ENCODE measurements at regions not wholly inside any gene's neighbourhood (a gene's known extent, or its start where the extent isn't known, plus 50 kb on each side); places are given as distances from the start of the nearest gene placed in this dataset.
"Not testable (repeated sequence)": the region's sequence is repeated elsewhere in the genome, so short reads cannot be mapped to it uniquely, and the experiment has no call there.

DNA sequence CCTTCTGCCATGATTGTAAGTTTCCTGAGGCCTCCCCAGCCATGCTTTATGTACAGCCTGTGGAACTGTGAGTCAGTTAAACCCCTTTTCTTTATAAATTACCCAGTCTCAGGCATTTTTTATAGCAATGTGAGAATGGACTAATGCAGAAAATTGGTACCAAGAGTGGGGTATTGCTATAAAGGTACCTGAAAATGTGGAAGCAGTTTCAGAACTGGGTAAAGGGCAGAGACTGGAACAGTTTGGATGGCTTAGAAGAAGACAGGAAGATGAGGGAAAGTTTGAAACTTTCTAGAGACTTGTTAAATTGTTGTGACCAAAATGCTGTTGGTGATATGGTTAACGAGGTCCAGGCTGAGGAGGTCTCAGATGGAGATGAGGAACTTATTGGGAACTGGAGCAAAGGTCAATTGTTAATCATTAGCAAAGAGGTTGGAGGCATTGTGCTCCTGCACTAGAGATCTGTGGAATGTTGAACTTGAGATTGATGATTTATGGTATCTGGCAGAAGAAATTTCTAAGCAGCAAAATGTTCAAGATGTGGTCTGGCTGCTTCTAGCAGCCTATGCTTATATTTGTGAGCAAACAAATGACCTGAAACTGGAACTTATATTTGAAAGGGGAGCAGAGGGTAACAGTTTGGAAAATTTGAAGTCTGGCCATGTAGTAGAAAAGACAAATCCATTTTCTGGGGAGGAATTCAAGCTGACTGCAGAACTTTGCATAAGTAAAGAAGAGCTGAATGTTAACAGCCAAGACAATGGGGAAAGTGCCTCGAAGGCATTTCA, 79.0 kb upstream of the GMDS start:
- peaks cover 21 to 81% (median 43%) of the 10 kb centered on the region in 3 donors for H3K36me3 Mint-ChIP-seq
- peaks cover 14% of the 10 kb centered on the region for H3K9me3 ChIP-seq (ENCODE audit: low read length)
- H3K27me3 ChIP-seq (ENCODE audit: insufficient read depth, low read length, poor library complexity, severe bottlenecking), result no peaks in the 10 kb centered on the region
- ChIA-PET POLR2A (no interaction called here), CTCF (no interaction called here)
- H3K4me1 Mint-ChIP-seq, result no peaks in the 10 kb centered on the region
- H3K4me3 ChIP-seq (ENCODE audit: low read length), result no peak overlapping the region
- H3K4me1 ChIP-seq (ENCODE audit: insufficient read depth, low read length), result no peaks in the 10 kb centered on the region
- DNase-seq, result no peak
- no peak overlapping the region for H3K27ac Mint-ChIP-seq
- no peak overlapping the region for H3K27ac ChIP-seq (ENCODE audit: low read depth, low read length)
- H3K4me3 Mint-ChIP-seq, result no peak overlapping the region
- H3K9me3 Mint-ChIP-seq, result peaks cover 55 to 90% (median 69%) of the 10 kb centered on the region in 5 donors
- no peaks in the 10 kb centered on the region for H3K27me3 Mint-ChIP-seq
- no peaks in the 10 kb centered on the region for H3K36me3 ChIP-seq (ENCODE audit: insufficient read depth, low read length)

DNA sequence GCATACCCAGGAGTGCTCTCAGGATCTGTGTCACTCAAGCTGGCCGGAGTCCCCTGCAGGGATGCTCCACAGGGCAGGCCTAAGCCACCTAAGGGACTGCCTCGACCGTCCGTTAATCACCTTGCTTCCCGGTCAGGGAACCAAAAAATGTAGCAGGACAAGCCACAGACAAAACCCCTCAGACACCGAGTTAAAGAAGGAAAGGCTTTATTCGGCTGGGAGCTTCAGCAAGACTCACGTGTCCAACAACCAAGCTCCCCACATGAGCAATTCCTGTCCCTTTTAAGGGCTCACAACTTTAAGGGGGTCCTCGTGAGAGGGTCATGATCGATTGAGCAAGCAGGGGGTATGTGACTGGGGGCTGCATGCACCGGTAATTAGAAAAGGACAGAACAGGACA, 72.1 kb upstream of the GMDS start:
- Mint-ChIP-seq H3K36me3 (peaks cover 9 to 73% (median 10%) of the 10 kb centered on the region in 3 donors), H3K9me3 (peaks cover 19 to 68% (median 29%) of the 10 kb centered on the region in 5 donors)
- H3K4me1 ChIP-seq (ENCODE audit: insufficient read depth, low read length); DNase-seq; H3K27me3 Mint-ChIP-seq; H3K9me3 ChIP-seq (ENCODE audit: low read length); H3K27ac ChIP-seq (ENCODE audit: low read depth, low read length); H3K27ac Mint-ChIP-seq; H3K4me1 Mint-ChIP-seq; H3K27me3 ChIP-seq (ENCODE audit: insufficient read depth, low read length, poor library complexity, severe bottlenecking); H3K4me3 ChIP-seq (ENCODE audit: low read length); CTCF ChIA-PET; H3K4me3 Mint-ChIP-seq; H3K36me3 ChIP-seq (ENCODE audit: insufficient read depth, low read length); POLR2A ChIA-PET: not testable (repeated sequence)

DNA sequence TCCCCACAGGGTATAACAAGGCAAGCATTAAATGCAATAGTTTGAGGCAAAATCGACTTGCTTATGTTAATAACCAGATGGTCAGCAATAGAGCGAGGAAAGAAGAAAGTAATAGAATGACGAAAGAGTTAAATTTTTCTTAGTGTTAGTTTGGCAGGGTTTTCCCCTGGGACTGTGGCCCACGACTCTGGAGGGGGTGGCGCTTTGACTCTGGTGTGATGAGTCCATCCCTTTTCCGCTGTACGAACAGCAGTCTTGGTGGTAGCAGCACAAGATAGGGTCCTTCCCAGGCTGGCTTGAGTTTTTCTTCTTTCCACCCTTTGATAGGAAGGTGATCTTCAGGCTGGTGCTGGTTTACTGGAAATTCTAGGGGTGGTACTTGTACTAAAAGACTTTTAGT, 69.2 kb upstream of the GMDS start:
- CTCF ChIA-PET, result no interaction called here
- Histone ChIP-seq H3K9me3 (ENCODE audit: low read length) (no peaks in the 10 kb centered on the region), H3K4me1 (ENCODE audit: insufficient read depth, low read length) (no peaks in the 10 kb centered on the region), H3K27me3 (ENCODE audit: insufficient read depth, low read length, poor library complexity, severe bottlenecking) (no peaks in the 10 kb centered on the region), H3K4me3 (ENCODE audit: low read length) (no peak overlapping the region), H3K36me3 (ENCODE audit: insufficient read depth, low read length) (no peaks in the 10 kb centered on the region), H3K27ac (ENCODE audit: low read depth, low read length) (no peak overlapping the region)
- Mint-ChIP-seq H3K27ac (no peak overlapping the region), H3K27me3 (no peaks in the 10 kb centered on the region), H3K36me3 (peaks cover 6 to 61% (median 8%) of the 10 kb centered on the region in 3 donors), H3K4me3 (no peak overlapping the region), H3K4me1 (no peaks in the 10 kb centered on the region), H3K9me3 (peaks cover 11 to 53% (median 18%) of the 10 kb centered on the region in 5 donors)
- DNase-seq, result no peak
- POLR2A ChIA-PET, result no interaction called here

DNA sequence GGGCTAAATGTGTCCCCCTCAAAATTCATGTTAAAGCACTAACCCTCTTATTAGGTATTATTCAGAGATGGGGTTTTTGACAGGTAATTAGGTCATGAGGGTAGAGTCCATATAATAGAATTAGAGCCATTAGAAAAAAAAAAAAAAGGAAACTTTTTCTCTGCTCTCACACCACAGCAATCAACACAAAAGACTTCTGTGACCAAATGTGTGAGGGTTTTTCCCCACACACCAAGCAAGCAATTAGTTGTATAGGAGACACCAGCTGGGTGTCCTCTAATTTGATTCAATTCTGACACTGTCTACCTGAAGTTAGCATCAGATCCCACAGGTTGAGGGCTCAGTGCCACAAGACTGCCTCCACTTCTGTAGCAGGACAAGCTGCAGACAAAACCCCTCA, 64.6 kb upstream of the GMDS start:
- Mint-ChIP-seq H3K9me3 (peaks cover 1 to 44% (median 11%) of the 10 kb centered on the region in 5 donors), H3K27me3 (peaks cover 0 to 2% of the 10 kb centered on the region in 2 donors), H3K27ac (no peak overlapping the region), H3K36me3 (peaks cover 0 to 43% (median 2%) of the 10 kb centered on the region in 3 donors), H3K4me1 (no peaks in the 10 kb centered on the region), H3K4me3 (no peak overlapping the region)
- Histone ChIP-seq H3K36me3 (ENCODE audit: insufficient read depth, low read length) (no peaks in the 10 kb centered on the region), H3K9me3 (ENCODE audit: low read length) (no peaks in the 10 kb centered on the region), H3K27ac (ENCODE audit: low read depth, low read length) (no peak overlapping the region), H3K27me3 (ENCODE audit: insufficient read depth, low read length, poor library complexity, severe bottlenecking) (no peaks in the 10 kb centered on the region), H3K4me1 (ENCODE audit: insufficient read depth, low read length) (no peaks in the 10 kb centered on the region), H3K4me3 (ENCODE audit: low read length) (no peak overlapping the region)
- CTCF ChIA-PET, result no interaction called here
- POLR2A ChIA-PET, result no interaction called here
- no peak for DNase-seq

DNA sequence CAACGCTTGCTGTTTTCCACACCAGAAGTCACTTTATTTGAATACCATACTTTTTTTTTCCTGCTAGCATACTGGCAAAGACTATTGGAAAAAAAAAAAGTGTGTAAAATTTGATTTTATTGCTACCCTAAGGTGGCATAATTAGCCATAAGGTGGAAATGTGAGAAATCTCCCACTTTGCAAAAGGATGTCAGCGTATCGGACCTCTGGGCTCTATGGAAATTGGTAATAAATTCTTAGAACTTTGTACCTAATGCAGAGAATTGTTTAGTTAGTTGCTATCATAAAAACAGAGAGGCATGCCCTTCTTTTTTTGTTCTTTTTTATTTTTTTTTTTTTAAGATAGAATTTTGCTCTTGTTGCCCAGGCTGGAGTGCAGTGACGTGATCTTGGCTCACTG, 63.7 kb upstream of the GMDS start:
- DNase-seq, result no peak
- H3K9me3 ChIP-seq (ENCODE audit: low read length), result no peaks in the 10 kb centered on the region
- H3K27ac Mint-ChIP-seq, result no peak overlapping the region
- no peaks in the 10 kb centered on the region for H3K36me3 ChIP-seq (ENCODE audit: insufficient read depth, low read length)
- ChIA-PET POLR2A (no interaction called here), CTCF (no interaction called here)
- H3K27ac ChIP-seq (ENCODE audit: low read depth, low read length), result no peak overlapping the region
- H3K4me3 Mint-ChIP-seq, result no peak overlapping the region
- H3K9me3 Mint-ChIP-seq, result peaks cover 5 to 49% (median 18%) of the 10 kb centered on the region in 5 donors
- H3K4me1 Mint-ChIP-seq, result no peaks in the 10 kb centered on the region
- H3K4me1 ChIP-seq (ENCODE audit: insufficient read depth, low read length), result no peaks in the 10 kb centered on the region
- no peak overlapping the region for H3K4me3 ChIP-seq (ENCODE audit: low read length)
- peaks cover 0 to 2% of the 10 kb centered on the region in 2 donors for H3K27me3 Mint-ChIP-seq
- peaks cover 0 to 44% (median 2%) of the 10 kb centered on the region in 3 donors for H3K36me3 Mint-ChIP-seq
- H3K27me3 ChIP-seq (ENCODE audit: insufficient read depth, low read length, poor library complexity, severe bottlenecking), result no peaks in the 10 kb centered on the region

DNA sequence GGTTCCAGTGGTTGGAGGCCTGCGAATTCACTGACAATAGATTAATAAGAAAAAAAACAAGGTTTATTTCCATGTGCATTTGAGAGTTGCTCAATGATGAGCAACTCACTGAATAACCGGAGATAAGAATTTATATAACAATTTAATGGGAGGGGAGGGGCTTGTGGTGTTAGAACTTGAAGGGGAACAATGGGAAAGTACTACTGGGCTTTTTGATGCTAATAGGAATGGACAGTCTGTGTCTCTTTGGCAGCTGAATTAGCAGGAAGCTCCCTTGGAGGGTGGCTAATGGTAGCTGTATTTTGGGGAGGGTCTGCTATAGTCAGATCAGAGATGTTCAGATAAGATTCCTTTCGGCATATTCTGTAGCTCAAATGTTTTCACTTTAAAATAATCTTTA, 62.4 kb upstream of the GMDS start:
- Mint-ChIP-seq H3K27ac (no peak overlapping the region), H3K27me3 (peaks cover 0 to 2% of the 10 kb centered on the region in 2 donors), H3K4me3 (no peak overlapping the region), H3K4me1 (no peaks in the 10 kb centered on the region), H3K36me3 (peaks cover 0 to 31% (median 2%) of the 10 kb centered on the region in 3 donors), H3K9me3 (peaks cover 5 to 55% (median 26%) of the 10 kb centered on the region in 5 donors)
- H3K27me3 ChIP-seq (ENCODE audit: insufficient read depth, low read length, poor library complexity, severe bottlenecking), result no peaks in the 10 kb centered on the region
- H3K4me1 ChIP-seq (ENCODE audit: insufficient read depth, low read length), result no peaks in the 10 kb centered on the region
- H3K27ac ChIP-seq (ENCODE audit: low read depth, low read length), result no peak overlapping the region
- no peaks in the 10 kb centered on the region for H3K9me3 ChIP-seq (ENCODE audit: low read length)
- no peak for DNase-seq
- no peak overlapping the region for H3K4me3 ChIP-seq (ENCODE audit: low read length)
- ChIA-PET CTCF (no interaction called here), POLR2A (no interaction called here)
- H3K36me3 ChIP-seq (ENCODE audit: insufficient read depth, low read length), result no peaks in the 10 kb centered on the region

DNA sequence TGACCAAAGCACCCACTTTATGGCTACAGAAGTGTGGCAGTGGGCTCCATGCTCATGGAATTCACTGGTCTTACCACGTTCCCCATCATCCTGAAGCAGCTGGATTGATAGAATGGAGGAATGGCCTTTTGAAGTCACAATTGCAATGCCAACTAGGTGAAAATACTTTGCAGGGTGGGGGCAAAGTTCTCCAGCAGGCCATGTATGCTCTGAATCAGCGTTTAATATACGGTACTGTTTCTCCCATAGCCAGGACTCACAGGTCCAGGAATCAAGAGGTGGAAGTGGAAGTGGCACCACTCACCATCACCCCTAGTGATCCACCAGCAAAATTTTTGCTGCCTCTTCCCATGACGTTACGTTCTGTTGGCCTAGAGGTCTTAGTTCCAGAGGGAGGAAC, 60.5 kb upstream of the GMDS start:
- peaks cover 0 to 2% of the 10 kb centered on the region in 2 donors for H3K27me3 Mint-ChIP-seq
- H3K27ac Mint-ChIP-seq, result no peak overlapping the region
- ChIA-PET CTCF (no interaction called here), POLR2A (no interaction called here)
- peaks cover 0 to 31% (median 0%) of the 10 kb centered on the region in 3 donors for H3K36me3 Mint-ChIP-seq
- no peak overlapping the region for H3K4me3 ChIP-seq (ENCODE audit: low read length)
- no peaks in the 10 kb centered on the region for H3K4me1 Mint-ChIP-seq
- no peaks in the 10 kb centered on the region for H3K4me1 ChIP-seq (ENCODE audit: insufficient read depth, low read length)
- no peaks in the 10 kb centered on the region for H3K36me3 ChIP-seq (ENCODE audit: insufficient read depth, low read length)
- H3K9me3 Mint-ChIP-seq, result peaks cover 5 to 67% (median 42%) of the 10 kb centered on the region in 5 donors
- no peaks in the 10 kb centered on the region for H3K27me3 ChIP-seq (ENCODE audit: insufficient read depth, low read length, poor library complexity, severe bottlenecking)
- H3K9me3 ChIP-seq (ENCODE audit: low read length), result no peaks in the 10 kb centered on the region
- H3K27ac ChIP-seq (ENCODE audit: low read depth, low read length), result no peak overlapping the region
- no peak for DNase-seq
- no peak overlapping the region for H3K4me3 Mint-ChIP-seq

DNA sequence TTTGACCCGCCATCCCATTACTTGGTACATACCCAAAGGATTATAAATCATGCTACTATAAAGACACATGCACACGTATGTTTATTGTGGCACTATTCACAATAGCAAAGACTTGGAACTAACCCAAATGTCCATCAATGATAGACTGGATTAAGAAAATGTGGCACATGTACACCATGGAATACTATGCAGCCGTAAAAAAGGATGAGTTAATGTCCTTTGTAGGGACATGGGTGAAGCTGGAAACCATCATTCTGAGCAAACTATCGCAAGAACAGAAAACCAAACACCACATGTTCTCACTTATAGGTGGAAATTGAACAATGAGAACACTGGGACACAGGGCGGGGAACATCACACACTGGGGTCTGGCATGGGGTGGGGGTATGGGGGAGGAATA, 57.1 kb upstream of the GMDS start:
- H3K27ac Mint-ChIP-seq, result not testable (repeated sequence)

More for the DNA sequence above, 57.1 kb upstream of the GMDS start:
- Mint-ChIP-seq H3K36me3 (peaks cover under 1 to 46% (median 9%) of the 10 kb centered on the region in 3 donors), H3K9me3 (peaks cover 17 to 86% (median 67%) of the 10 kb centered on the region in 5 donors)
- H3K4me1 ChIP-seq (ENCODE audit: insufficient read depth, low read length); DNase-seq; H3K4me1 Mint-ChIP-seq; H3K27me3 ChIP-seq (ENCODE audit: insufficient read depth, low read length, poor library complexity, severe bottlenecking); POLR2A ChIA-PET; H3K27me3 Mint-ChIP-seq; H3K27ac ChIP-seq (ENCODE audit: low read depth, low read length); H3K9me3 ChIP-seq (ENCODE audit: low read length); H3K4me3 ChIP-seq (ENCODE audit: low read length); H3K4me3 Mint-ChIP-seq; CTCF ChIA-PET; H3K36me3 ChIP-seq (ENCODE audit: insufficient read depth, low read length): not testable (repeated sequence)

Data from CD8-positive, alpha-beta memory T cell (primary cell).